NCI-H1092 (cell line): ENCODE measurements at regions not wholly inside any gene's neighbourhood (a gene's known extent, or its start where the extent isn't known, plus 50 kb on each side); places are given as distances from the start of the nearest gene placed in this dataset.
"Not testable (repeated sequence)": the region's sequence is repeated elsewhere in the genome, so short reads cannot be mapped to it uniquely, and the experiment has no call there.

Experiments used
- DNase-seq: peaks from one replicate; lab custom pipeline; 2025; lab: John Stamatoyannopoulos, UW

DNA sequence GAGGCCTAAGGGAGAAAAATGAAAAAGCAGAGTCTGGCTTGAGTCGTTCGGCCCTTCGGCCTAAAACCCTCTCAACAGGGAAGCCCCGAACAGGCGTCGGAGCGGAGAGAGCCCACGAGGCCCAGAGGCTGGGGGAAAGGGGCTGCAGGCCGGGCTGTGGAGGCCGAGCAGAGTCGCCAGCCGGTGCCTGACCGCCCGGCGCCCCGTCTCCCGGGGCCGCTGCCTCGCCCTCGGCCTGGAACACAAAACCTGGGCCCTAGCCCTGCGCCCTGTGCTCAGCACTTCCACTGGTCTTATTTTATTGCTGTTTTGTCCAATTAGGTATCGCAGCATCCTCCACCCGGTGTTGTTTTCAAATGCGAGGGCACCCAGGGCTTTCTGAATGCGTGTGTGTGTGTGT, 110.1 kb upstream of the FOXD4L5 start:
- DNase-seq = not testable (repeated sequence)

DNA sequence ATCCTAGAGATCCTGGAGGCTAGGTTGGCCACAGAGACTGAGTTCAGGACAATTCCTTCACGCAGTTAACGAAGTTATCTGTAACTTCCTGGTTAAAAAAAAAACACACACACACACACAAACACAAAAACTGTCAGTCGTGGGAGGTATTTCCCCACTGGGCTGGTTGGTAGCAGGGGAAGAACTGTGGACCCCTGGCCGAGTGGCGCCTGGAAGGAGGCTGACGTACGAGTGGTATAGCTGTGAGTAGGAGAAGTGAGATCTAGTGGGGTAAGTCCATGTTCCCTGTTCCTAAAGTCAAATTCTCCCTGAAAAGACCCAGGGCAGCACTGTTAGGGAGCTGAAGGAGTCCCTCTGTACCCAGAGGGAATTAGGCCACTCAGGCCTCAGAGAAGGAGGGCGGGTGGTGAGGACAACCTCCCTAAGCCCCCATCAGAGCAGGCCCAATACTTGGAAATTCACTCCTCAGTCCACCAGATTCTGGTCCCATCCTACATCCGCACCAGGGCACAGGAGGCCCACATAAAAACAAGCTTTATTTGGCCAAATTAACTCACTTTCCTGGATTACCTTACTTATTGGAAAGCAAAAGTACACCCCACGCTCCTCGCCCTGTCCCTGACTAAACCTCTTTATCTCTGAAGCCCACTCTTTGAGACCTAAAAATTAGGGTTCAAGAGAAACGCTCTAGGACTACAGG, 108.3 kb upstream of the FOXD4L5 start:
- not testable (repeated sequence) for DNase-seq

DNA sequence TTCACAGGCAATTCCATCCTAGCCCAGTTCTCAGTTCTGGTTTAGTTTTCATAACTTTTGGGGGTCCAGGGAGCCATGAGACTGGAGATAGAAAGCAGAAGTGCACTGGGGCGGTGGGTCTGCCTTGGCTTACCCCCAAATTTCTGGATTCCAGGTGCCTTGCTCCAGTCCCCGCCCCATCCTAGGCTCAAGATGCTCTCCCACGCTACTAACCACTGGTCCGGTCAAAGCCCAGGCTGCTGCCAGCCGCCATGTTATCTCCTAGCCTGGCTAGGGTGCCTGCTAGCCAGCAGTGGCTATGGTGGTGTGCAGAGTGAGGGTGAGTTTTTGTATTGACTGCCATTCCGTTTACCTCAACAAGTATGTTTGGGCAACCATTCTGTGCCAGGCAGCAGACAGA, 107.6 kb upstream of the FOXD4L5 start:
- DNase-seq = not testable (repeated sequence)

DNA sequence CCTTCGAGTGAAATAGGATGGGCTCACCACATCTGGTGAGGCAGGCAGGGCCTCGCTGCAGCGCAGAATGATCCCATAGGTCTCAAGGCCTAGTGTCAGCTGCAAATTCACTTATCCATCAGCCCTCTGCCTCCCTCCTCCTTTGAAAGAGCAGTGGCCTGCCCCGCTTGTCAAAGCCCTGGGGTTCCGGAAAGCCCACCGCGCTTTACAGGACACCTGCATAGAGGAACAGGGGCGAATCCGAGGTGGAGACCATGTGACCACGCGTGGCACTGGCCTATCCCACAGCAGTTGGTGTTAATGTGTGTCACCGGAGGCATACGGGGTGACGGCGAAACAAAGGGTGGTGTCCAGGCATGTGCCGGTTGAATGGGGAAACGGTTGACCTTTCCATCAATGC, 104.7 kb upstream of the FOXD4L5 start:
- not testable (repeated sequence) for DNase-seq

DNA sequence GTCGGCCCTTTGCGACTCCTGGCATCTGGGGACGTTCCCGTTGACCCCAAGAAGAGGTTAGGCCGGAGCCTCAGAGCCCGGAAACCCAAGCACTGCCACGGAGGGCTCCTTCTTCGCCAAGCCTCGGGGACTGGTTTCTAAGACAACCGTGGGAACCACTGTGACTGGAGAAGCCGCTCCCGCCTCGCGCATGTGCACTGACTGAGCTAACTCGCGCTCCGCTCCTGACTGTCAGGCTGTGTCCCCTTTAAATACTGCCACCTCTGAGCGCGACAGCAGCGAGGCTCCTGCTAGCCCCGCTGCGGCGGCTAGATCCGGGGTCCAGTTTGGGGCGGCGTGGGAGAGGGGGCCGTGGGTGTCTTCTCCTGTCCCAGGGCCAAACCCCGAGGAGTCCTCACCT, 104.2 kb upstream of the FOXD4L5 start:
- DNase-seq = not testable (repeated sequence)

DNA sequence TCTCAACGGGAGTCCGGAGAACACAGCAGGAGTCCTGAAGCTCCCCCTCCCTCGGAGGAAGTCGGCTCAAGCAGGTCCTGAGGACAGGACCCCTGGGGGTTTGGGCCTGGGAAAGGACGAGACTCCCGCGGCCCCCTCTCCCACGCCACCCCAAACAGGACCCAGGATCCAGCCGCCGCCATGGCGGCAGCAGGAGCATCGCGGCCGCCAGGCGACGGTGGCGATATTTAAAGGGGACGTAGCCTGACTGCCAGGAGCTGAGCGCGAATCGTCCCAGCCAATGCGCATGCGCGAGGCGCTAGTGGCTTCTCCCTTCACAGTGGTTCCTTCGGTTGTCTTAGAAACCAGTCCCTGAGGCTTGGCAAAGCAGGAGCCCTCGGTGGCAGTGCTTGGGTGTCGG, 101.7 kb upstream of the FOXD4L5 start:
- not testable (repeated sequence) for DNase-seq

DNA sequence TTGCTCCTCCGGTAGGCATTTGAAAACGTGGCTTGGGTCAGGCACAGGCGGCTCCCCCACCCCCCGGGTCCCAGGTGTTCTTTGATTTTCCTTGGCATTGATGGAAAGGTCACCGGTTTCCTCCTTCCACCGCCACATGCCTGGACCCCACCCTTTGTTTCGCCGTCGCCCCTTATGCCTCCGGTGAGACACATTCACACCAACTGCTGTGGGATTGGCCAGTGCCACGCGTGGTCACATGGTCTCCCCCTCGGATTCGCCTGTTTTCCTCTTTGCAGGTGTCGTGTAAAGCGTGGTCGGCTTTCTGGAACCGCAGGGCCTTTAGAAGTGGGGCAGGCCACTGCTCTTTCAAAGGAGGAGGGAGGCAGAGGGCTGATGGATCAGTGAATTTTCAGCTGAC, 101.2 kb upstream of the FOXD4L5 start:
- not testable (repeated sequence) for DNase-seq

DNA sequence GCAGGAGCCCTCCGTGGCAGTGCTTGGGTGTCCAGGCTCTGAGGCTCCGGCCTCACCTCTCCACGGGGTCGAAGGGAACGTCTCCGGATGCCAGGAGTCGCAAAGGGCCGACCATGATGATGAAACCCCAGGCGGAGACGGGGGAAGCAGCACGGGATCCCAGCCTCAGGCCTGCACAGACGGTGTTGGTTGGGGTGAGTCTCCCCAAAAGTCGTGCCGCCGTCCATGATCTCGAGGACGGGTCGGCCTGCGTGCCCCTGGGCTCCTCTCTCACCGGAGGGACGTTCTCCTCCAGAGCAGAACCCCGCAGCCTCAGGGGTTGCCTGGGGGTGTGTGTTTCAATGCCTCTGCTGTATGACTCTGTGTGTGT, 100.6 kb upstream of the FOXD4L5 start:
- not testable (repeated sequence) for DNase-seq

DNA sequence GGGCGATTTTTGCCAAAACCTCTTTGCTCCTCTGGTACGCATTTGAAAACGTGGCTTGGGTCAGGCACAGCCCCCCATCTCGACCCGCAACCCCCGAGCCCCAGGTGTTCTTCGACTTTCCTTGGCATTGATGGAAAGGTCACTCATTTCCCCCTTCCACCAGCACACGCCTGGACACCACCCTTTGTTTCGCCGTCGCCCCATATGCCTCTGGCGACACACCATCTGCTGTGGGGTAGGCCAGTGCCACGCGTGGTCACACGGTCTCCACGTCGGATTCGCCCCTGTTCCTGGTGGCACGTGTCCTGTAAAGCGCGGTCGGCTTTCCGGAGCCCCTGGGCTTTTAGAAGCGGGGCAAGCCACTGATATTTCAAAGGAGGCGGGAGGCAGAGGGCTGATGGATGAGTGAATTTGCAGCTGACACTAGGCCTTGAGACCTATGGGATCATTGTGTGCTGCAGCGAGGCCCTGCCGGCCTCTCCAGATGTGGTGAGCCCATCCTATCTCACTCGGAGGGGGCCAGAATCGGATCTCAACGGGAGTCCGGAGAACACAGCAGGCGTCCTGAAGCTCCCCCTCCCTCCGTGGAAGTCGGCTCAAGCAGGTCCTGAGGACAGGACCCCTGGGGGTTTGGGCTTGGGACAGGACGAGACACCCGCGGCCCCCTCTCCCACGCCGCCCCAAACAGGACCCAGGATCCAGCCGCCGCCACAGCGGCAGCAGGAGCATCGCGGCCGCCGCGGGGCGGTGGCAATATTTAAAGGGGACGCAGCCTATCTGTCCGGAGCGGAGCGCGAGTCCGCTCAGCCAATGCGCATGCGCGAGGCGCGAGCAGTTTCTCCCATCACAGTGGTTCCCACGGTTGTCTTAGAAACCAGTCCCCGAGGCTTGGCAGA, 100.0 kb upstream of the FOXD4L5 start:
- DNase-seq = not testable (repeated sequence)

DNA sequence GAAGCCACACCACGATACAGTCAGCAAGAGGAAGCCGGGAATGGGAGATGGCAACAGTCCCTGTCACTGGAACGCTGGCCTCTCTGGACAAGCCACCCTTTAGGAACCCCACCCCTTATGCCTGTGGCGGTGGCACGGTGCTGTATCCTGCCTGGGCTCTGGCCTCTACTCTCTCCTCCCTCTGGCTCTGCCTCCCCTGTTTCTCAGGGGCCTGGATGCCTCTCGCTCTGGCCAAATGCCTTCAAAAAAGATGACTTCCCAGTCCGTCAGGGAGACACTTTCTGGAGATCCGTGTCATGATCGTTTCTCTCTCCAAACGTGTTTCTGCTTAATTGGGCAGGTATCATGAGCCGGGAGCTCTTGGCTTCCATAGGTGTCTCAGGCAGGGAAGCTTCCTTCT, 99.1 kb upstream of the FOXD4L5 start:
- not testable (repeated sequence) for DNase-seq

DNA sequence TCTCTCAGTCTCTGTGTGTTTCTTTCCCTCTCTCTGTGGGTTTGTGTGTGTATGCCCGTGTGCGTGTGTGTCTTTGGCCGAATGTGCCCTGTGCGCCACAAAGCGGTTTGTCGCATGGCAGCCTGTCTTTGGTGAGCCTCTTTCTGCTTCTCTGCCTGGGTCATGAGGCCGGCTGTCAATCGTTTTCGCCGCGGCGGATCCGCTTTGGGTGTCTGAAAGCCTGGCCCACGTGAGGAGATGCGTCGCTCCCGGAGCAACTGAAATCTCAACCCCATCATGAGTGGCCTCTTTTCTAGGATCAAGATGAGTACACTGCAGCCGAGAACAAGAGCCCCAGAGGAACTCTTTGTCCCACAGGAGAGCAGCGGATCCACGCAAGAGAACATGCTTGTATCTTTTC, 98.6 kb upstream of the FOXD4L5 start:
- not testable (repeated sequence) for DNase-seq

DNA sequence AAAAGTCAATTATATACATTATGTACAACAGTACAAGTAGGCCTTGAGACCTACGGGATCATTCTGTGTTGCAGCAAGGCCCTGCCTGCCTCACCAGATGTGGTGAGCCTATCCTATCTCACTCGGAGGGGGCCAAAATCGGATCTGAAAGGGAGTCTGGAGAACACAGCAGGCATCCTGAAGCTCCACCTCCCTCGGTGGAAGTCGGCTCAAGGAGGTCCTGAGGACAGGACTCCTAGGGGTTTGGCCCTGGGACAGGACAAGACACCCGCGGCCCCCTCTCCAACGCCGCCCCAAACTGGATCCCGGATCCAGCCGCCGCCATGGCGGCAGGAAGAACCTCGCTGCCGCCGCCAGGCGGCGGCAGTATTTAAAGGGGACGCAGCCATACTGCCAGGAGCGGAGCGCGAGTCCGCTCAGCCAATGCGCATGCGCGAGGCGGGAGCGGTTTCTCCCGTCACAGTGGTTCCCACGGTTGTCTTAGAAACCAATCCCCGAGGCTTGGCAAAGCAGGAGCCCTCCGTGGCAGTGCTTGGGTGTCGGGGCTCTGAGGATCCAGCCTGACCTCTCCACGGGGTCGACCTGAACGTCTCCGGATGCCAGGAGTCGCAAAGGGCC, 97.8 kb upstream of the FOXD4L5 start:
- DNase-seq = not testable (repeated sequence)
